Loucy (cell line): ENCODE measurements at regions not wholly inside any gene's neighbourhood (a gene's known extent, or its start where the extent isn't known, plus 50 kb on each side); places are given as distances from the start of the nearest gene placed in this dataset.

Experiments
- EZH2phosphoT487 ChIP-seq: fragments of 200-600 bp; IDR thresholded peaks from 2 replicates; pipeline ENCODE4 v1.6.1; 2018; ENCODE audit warnings: antibody characterized with exemption, mild to moderate bottlenecking, moderate library complexity, borderline replicate concordance
- TF ChIP-seq, protein P1 (sequence below): fragments of 200-600 bp; sonication (generic); conservative IDR thresholded peaks from 2 replicates; pipeline ENCODE4 v1.5.1; 2014; ENCODE audit warnings: mild to moderate bottlenecking, antibody characterized with exemption, low read length

DNA sequence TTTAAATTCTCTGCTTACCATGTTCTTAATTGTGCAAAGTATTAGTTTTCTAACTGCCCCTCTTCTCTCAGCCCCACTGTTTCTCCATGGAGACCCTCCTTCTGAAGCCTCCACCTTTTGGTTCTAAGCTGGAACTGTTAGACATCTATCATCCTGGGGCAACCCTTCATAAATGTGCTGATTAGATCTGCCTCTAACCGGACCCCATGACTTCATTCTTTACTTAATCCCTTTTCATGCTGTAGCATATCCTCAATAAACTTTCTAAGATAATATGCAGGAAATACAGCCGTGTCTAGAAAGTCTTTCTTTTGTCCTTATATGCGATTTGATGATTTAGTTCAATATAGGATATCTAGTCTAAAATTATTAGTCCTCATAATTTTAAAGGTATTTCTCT is 1020.1 kb downstream of the ADGRL2 start:
- TF ChIP-seq, protein P1, sequence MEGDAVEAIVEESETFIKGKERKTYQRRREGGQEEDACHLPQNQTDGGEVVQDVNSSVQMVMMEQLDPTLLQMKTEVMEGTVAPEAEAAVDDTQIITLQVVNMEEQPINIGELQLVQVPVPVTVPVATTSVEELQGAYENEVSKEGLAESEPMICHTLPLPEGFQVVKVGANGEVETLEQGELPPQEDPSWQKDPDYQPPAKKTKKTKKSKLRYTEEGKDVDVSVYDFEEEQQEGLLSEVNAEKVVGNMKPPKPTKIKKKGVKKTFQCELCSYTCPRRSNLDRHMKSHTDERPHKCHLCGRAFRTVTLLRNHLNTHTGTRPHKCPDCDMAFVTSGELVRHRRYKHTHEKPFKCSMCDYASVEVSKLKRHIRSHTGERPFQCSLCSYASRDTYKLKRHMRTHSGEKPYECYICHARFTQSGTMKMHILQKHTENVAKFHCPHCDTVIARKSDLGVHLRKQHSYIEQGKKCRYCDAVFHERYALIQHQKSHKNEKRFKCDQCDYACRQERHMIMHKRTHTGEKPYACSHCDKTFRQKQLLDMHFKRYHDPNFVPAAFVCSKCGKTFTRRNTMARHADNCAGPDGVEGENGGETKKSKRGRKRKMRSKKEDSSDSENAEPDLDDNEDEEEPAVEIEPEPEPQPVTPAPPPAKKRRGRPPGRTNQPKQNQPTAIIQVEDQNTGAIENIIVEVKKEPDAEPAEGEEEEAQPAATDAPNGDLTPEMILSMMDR: no peak
- no peak for TF ChIP-seq EZH2phosphoT487
